Mesothelial cell of epicardium (in vitro differentiated cells): ENCODE measurements at regions not wholly inside any gene's neighbourhood (a gene's known extent, or its start where the extent isn't known, plus 50 kb on each side); places are given as distances from the start of the nearest gene placed in this dataset.
"Not testable (repeated sequence)": the region's sequence is repeated elsewhere in the genome, so short reads cannot be mapped to it uniquely, and the experiment has no call there.

Source experiments
- DNase-seq, 2 experiments: peaks; one replicate each; pipeline ENCODE4 v3.0.0; 2021; ENCODE audit warnings: low spot score in 2 of 2; ENCODE audit not compliant: unreplicated experiment in 2 of 2
- H3K27ac Mint-ChIP-seq: 2 replicates; pipeline ENCODE4 v1.8.0; 2021; ENCODE audit warnings: mixed read lengths
- H3K27me3 Mint-ChIP-seq: 2 replicates; pipeline ENCODE4 v1.8.0; 2021; ENCODE audit warnings: low read depth, mixed read lengths
- H3K36me3 Mint-ChIP-seq: 2 replicates; pipeline ENCODE4 v1.8.0; 2021; ENCODE audit warnings: mixed read lengths
- H3K4me1 Mint-ChIP-seq: 2 replicates; pipeline ENCODE4 v1.8.0; 2021; ENCODE audit warnings: mixed read lengths
- H3K4me3 Mint-ChIP-seq: 2 replicates; pipeline ENCODE4 v1.8.0; 2021; ENCODE audit warnings: mild to moderate bottlenecking, moderate library complexity, mixed read lengths
- H3K9me3 Mint-ChIP-seq: 2 replicates; pipeline ENCODE4 v1.8.0; 2021; ENCODE audit warnings: mixed read lengths
- TF ChIP-seq, protein P1 (sequence below): fragments of 200-600 bp; sonication (generic); IDR thresholded peaks from one replicate; pipeline ENCODE4 v1.5.0; 2021; ENCODE audit warnings: antibody characterized with exemption; ENCODE audit not compliant: unreplicated experiment

DNA sequence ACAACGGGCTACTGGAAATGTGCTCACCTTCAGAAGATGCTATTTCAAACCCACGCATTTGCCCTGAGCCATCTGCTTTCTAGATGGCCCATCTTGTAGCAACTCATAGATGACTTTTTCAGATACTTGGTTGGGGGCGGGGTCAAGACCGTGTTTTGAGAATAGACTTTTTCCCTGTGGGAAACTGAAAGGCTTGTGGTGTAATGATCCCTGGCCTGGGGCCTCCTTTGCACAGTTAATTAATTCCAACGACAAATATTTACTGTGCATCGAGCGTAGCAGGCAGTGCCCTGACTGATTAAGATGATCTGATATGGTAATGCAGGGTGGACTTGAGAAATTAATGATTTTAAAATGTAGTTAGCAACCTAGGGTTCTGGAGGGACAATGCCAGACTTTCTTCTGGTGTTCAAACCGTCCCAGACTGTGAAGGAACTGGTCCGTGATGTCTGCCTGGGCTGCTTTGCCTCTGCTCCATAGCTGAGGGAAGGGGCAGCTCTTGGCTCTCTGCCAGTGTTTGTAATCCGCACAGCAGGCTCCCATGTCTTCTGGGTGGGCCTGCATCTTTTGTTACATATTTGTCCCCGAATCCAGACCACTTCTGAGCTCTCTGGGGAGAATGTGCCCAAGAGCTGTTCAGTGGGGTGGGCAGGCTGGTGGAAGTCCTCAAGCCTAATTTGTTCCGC is 84.8 kb downstream of the ADAMTS15 start:
- peaks cover 14% of the 10 kb centered on the region for H3K27me3 Mint-ChIP-seq
- TF ChIP-seq, protein P1, sequence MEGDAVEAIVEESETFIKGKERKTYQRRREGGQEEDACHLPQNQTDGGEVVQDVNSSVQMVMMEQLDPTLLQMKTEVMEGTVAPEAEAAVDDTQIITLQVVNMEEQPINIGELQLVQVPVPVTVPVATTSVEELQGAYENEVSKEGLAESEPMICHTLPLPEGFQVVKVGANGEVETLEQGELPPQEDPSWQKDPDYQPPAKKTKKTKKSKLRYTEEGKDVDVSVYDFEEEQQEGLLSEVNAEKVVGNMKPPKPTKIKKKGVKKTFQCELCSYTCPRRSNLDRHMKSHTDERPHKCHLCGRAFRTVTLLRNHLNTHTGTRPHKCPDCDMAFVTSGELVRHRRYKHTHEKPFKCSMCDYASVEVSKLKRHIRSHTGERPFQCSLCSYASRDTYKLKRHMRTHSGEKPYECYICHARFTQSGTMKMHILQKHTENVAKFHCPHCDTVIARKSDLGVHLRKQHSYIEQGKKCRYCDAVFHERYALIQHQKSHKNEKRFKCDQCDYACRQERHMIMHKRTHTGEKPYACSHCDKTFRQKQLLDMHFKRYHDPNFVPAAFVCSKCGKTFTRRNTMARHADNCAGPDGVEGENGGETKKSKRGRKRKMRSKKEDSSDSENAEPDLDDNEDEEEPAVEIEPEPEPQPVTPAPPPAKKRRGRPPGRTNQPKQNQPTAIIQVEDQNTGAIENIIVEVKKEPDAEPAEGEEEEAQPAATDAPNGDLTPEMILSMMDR, result no peak
- DNase-seq, result no peak
- H3K4me3 Mint-ChIP-seq, result no peak overlapping the region
- no peaks in the 10 kb centered on the region for H3K9me3 Mint-ChIP-seq
- H3K27ac Mint-ChIP-seq, result no peak overlapping the region
- H3K4me1 Mint-ChIP-seq, result peaks cover 19% of the 10 kb centered on the region
- H3K36me3 Mint-ChIP-seq, result no peaks in the 10 kb centered on the region

DNA sequence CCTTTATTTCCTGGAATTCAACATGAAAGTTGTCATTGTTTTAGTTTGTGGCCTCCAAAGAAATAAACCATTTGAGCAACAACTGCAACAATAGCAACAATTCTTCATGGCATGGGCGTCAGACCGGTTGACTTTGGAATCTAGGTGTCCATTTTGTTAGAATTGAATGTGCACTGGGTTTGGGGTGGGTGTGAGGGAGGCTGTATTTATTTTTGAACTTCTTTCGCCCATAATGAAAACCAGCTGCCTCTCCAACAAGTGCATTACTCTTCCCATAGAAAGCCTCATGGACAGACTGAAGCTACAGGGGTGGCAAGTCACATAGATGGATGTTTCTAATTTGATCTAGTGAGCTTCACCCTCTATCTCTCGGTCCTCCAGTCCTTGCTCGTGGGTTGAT is 85.4 kb downstream of the ADAMTS15 start:
- DNase-seq, result no peak

DNA sequence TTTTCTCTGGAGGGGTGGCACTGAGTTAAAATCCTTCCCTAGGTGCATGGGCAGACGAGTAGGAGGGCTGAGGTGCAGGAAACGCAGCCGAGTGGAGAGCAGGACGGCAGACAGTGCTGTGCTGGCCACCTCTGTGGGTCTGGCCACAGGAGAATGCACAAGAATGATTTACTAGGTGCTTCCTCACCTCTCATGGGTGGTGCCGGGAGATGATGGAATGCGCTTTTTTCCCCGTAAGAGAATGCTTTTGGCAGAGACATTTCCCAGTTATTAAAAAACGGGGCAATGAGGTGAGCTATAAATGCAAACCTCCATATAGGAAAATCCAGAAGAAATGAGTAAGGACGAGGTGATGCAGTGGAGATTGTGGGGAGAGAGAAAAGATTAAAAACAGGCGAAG is 86.1 kb downstream of the ADAMTS15 start:
- TF ChIP-seq, protein P1, result no peak
- Mint-ChIP-seq H3K9me3 (no peaks in the 10 kb centered on the region), H3K4me3 (no peak overlapping the region), H3K36me3 (no peaks in the 10 kb centered on the region), H3K27me3 (peaks cover 22% of the 10 kb centered on the region), H3K27ac (no peak overlapping the region), H3K4me1 (peaks cover 17% of the 10 kb centered on the region)
- no peak for DNase-seq

More for the DNA sequence above, 85.4 kb downstream of the ADAMTS15 start:
- no peak overlapping the region for H3K27ac Mint-ChIP-seq
- peaks cover 17% of the 10 kb centered on the region for H3K27me3 Mint-ChIP-seq
- no peaks in the 10 kb centered on the region for H3K36me3 Mint-ChIP-seq
- peaks cover 17% of the 10 kb centered on the region for H3K4me1 Mint-ChIP-seq
- H3K9me3 Mint-ChIP-seq, result no peaks in the 10 kb centered on the region
- H3K4me3 Mint-ChIP-seq, result no peak overlapping the region
- TF ChIP-seq, protein P1, result no peak

DNA sequence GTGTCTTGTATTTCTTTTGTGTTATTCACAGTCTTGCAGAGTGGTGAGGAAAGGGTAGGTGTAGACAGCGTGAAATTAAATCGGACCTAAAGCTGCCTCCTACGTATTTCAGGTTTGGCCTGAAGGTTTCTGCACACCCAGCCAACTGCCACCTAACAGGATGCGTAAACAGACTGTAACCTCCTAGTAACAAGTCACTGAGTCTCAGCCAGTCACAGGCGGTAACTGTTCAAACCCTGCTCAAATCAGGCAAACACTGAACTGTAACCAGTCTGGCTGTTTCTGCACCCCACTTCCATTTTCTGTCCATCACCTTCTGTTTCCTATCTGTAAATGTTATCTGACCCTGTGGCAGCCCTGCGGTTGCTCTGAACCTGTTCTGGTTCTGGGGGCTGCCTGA is 87.1 kb downstream of the ADAMTS15 start:
- Mint-ChIP-seq H3K36me3 (no peaks in the 10 kb centered on the region), H3K27ac (no peak overlapping the region), H3K4me3 (no peak overlapping the region), H3K27me3 (peaks cover 28% of the 10 kb centered on the region), H3K9me3 (no peaks in the 10 kb centered on the region), H3K4me1 (peaks cover 17% of the 10 kb centered on the region)
- DNase-seq, result no peak
- TF ChIP-seq, protein P1, result no peak

DNA sequence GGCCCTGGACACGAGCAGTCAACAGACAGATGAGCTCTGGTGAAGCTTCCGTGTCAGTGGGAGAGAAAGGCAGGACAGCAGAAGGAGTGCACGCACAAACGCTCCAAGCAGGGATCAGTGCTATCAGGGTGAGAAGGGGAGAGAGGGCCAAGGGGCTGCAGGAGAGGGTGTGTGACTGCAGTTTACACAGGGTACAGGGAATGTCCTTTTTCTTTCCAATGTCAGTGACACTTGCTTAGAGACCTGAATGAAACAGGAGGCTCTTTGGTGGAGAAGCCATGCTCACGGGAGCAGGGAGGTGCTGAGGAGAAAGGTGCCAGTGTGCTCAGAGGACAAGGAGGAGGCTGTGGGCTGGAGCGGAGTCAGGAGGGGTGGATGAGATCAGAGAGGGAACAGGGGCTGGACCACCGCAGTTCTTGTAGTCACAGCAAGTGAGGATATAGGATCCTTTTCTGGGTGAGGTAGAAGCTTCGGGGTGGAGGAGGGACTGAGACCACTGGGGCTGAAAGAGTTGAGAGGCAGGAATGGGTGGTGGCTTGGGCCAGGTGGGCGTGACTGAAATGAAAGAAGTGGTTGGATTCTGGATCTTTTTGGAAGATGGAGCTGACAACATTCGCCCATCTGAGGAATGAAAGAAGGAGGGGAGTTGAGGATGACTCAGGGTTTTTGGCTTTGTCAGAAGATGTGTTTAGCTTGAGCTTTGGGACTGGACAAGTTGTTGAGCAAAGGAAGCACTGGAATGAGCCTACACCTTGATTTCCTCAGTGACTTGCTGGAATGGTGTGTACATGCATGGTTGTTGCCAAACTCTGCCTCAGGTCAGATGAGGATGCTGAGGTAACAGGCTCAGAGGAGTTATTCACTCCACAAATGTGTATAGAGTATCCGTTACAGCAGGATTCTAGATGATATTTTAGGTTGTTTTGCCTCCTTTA is 87.9 kb downstream of the ADAMTS15 start:
- TF ChIP-seq, protein P1, result no peak
- no peaks in the 10 kb centered on the region for H3K36me3 Mint-ChIP-seq
- H3K9me3 Mint-ChIP-seq, result peaks cover 2% of the 10 kb centered on the region
- H3K27ac Mint-ChIP-seq, result no peak overlapping the region
- H3K27me3 Mint-ChIP-seq, result peaks cover 32% of the 10 kb centered on the region
- H3K4me3 Mint-ChIP-seq, result no peak overlapping the region
- no peak for DNase-seq
- H3K4me1 Mint-ChIP-seq, result peaks cover 17% of the 10 kb centered on the region

DNA sequence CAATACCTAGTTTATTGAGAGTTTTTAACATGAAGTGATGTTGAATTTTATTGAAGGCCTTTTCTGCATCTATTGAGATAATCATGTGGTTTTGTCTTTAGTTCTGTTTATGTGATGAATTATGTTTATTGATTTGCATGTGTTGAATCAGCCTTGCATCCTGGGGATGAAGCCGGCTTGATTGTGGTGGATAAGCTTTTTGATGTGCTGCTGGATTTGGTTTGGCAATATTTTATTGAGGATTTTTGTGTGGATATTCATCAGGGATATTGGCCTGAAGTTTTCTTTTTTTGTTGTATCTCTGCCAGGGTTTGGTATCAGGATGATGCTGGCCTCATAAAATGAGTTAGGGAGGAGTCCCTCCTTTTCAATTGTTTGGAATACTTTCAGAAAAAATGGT is 91.2 kb downstream of the ADAMTS15 start:
- H3K9me3 Mint-ChIP-seq, result peaks cover 11% of the 10 kb centered on the region
- not testable (repeated sequence) for H3K27ac Mint-ChIP-seq, H3K4me3 Mint-ChIP-seq

More for the DNA sequence above, 91.2 kb downstream of the ADAMTS15 start:
- not testable (repeated sequence) for DNase-seq, H3K4me1 Mint-ChIP-seq, H3K36me3 Mint-ChIP-seq
- peaks cover 38% of the 10 kb centered on the region for H3K27me3 Mint-ChIP-seq
